AG08395 (cell line): ENCODE measurements at regions not wholly inside any gene's neighbourhood (a gene's known extent, or its start where the extent isn't known, plus 50 kb on each side); places are given as distances from the start of the nearest gene placed in this dataset.
A peak's percentile ranks its signal among the peaks of the same experiment; 100 is the strongest.

Experiments used
- DNase-seq: peaks from one replicate; pipeline ENCODE4 v3.0.0; 2012; ENCODE audit warnings: mixed read lengths, low spot score

DNA sequence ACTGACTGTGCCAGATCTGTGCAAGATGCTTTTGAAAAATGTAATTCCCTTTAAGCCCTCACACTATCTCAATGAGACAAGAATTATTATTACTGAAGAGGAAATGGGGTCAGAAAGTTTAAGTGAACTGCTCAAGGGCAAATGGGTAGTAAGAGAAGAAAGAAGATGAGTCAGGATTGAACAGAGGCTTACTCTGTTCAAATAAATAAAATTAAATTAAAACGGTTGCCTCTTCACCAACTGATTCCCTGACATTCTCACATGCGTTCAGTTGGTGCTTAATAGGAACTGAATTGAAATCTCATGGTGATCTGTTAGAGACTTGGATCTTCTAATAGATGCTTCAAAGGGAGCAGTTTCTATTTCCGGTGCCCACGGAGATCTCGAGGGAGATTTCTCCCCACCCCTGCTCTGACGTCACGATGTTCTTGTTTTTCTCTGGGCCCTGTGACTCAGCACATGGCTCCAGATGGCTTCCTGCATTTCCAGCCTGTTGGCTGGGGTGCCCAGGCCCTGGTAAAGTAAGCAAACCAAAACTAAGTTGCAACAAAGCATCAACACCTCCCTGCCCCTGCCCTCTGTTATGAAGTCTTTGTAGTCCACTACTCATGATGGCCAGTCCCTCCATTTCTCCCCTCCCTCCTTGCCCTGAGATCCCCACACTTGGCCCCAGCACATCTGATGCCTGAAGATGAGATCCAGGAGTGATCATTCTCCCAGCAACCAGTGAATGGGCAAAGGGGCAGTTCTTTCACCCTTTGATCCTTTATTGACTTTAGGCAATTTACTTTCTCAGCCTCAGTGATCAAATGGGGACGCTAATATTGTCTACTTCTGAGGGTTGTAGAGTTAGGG is 106.1 kb upstream of the CPEB4 start:
- DNase-seq = peak; percentile 90

GRCh38 chr5:173782671-173783101 is 105.5 kb upstream of the CPEB4 start:
- no peak for DNase-seq

DNA sequence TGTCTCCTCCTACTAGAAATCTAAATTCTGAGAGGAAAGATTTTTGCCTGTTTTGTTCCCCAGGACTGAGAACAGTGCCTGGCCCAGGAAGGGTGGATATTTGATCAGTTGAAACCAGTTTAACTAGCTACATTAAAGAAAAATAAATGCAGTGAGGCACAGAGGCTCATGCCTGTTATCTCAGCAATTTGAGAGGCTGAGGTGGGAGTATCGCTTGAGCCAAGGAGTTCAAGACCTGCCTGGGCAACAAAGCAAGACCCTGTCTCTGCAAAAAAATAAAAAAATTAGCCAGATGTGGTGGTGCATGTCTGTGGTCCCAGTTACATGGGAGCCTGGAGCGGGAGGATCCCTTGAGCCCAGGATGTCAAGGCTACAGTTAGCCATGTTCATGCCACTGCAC is 104.8 kb upstream of the CPEB4 start:
- DNase-seq = no peak

DNA sequence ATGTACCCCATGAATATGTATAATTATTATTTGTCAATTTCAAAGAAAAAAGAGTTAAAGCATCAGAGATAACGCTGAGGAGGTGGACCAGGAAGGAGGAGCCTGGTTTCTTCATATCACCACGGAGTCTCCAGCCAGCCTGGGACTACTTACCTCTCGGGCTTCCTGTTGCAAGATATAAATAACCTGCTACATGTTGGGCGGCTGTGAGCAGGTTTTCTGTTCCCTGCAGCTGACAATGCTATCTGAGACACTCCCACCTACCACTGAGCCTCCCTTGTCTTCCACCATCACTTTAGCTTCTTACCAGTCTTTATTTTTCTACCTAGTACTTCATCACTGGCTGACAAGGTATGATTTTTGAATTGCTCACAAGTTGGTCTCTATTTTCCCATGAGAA is 102.7 kb upstream of the CPEB4 start:
- no peak for DNase-seq

DNA sequence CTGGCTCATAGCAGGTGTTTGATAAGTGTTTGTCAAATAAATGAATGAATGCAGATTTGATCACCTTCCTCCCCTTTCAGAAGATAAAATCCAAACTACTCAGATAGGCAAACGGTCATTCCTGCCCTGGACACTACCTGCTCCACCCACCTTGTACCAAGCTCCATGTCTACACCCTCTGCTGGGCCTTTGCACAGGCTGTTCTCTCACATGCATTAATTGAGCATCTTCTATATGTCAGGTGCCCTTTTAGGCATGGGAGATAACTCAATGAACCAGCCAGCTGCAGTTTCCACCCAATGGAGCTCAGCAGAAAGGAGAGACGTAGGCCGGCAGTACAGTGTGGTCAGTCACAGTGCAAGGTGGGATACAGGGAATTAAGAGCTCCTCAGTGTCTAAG is 102.3 kb upstream of the CPEB4 start:
- no peak for DNase-seq

- no peak for DNase-seq
Observed at GRCh38 chr5:173786286-173787187, 101.6 kb upstream of the CPEB4 start.

- DNase-seq = peak; percentile 55
Observed at GRCh38 chr5:173789031-173789920, 98.9 kb upstream of the CPEB4 start.

GRCh38 chr5:173790177-173790719 is 97.9 kb upstream of the CPEB4 start:
- no peak for DNase-seq

DNA sequence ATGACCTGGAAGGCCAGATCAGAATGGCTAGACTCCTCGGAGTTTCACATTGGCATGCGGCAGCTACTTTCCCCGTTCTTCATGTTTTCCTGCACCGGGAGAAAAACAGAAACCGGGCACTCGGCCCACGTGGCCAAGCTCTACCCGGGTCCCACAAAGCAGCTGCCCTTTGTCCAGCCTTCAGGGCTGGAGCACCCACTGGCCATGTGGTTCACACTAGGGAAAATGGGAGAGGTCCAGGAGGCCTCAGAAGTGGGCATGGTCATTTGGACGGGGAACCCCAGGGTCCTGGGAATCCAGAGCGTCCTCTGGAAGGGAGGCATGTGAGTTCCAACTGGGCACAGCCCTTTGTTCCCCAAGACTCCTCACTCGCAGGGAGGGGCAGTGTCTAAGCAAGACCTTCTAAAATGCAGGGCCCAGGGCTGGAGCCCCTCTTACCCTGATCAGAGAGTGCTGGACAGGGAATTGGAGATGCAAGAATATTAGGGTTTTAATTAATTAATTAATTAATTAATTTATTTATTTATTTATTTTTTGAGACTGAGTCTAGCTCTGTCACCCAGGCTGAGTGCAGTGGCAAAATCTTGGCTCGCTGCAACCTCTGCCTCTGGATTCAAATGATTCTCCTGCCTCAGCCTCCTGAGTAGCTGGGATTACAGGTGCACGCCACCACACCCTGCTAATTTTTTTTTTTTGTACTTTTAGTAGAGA is 97.2 kb upstream of the CPEB4 start:
- DNase-seq = no peak

DNA sequence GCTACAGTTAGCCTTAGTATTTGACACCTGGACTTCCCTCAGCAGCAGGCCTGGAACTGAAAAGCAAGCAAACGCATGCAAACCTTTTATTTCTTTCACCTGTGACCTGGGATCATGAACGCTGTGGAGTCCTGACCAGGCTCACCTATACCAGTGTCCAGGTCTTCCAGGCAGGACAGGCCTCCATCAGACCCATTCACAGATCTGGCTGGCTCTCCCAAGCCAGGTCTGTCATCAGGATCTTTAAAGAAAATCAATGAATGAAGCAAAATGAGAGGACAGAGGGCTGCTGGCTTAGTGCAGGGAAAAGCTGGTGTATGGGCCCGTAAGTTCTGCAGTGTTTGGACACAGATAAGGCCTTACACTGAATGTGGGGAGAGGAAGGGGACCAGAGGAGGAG is 96.3 kb upstream of the CPEB4 start:
- no peak for DNase-seq

GRCh38 chr5:173792781-173793547 is 95.2 kb upstream of the CPEB4 start:
- DNase-seq = no peak

DNA sequence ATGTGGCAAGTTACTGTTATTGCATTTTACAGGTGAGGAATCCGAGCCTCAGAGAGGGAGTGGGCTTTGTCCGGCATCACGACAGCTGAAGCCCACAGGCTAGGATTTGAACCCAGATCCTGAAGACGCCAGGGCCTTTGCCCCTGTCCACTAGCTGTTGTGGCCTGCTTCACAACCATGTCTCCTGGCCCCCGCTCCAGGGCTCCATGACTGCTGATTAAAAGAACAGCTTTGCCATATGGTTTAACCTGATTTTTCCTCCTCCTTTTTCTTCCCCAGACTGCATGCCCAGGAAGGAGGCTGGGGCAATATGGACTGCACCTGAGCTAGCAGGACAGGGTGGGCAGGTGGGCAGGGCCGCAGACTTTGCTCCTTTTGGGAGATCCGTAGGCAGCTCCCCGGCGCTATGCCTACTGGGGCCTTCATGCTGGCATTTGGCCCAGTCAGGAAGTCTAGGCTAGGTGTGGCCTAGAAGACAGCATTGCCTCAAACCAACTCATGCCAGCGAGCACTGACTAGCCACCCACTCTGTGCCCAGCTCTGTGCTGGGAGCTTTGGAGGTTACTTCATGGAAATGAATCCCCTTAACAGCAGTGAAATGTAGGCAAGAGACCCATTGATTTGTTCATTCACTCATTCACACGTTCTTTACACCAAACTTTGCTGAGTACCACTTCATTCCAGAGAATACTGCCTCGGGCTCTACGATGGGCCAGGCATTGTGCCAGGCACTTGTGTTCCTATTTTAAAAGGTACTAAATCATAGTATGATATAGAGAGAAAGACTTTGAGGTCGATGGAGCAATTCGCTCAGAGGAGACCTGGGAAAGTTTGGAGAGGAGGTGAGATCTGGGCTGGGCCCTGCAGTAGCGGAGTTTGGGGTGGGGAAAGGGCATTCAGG is 94.3 kb upstream of the CPEB4 start:
- DNase-seq = no peak

GRCh38 chr5:173794901-173795416 is 93.2 kb upstream of the CPEB4 start:
- DNase-seq = no peak

DNA sequence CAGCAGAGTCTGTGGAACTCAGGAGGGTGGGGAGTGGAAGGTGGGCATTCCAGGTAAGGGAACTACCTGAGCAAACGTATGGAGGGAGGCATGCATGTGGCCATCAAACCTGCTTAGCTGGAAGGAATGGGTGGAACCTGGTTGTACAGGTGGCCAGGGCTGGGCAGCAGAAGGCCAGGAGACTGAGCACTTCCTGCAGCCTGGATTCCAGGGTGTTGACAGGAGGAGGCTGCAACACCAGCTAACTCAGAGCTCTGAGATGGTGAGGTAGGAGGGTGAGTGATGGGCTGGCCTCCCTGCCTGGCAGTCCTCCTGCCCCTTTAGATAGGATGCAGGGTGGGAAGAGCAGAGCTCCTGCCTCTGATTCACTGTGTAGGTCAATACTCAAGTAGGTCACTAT is 92.5 kb upstream of the CPEB4 start:
- no peak for DNase-seq

GRCh38 chr5:173796721-173797495 is 91.2 kb upstream of the CPEB4 start:
- no peak for DNase-seq

DNA sequence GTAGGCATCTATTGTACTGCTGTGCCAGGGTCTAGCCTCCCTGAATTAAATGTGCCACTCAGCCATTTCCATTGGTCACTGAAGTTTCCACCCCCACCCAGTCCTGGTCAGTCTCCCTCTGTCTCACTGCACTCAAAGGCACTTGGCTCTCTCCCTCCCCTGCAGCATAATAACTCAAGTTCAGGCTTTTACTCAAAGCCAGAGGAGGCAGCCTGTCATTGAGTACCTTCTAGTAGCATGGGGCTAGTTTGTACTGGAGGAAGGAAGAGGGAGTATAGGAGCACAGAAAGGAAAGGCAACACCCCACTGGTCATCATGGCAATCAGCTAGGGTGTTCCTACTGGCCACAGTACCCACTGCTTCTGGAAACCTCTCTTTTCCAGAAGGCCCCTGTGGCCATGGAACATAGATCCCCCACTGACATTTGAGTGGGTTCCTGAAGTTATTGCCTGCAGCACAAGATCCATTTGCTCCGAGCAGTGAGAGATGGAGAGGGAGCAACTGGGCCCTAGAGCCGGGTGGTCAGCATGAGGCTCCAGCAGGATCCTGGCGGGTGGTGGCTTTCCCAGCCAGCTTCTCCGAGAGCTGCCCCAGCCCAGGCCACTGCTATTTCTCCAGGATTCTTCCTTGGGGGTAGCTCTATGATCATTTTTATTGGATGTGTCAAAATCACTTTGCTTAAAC is 89.9 kb upstream of the CPEB4 start:
- DNase-seq = no peak

DNA sequence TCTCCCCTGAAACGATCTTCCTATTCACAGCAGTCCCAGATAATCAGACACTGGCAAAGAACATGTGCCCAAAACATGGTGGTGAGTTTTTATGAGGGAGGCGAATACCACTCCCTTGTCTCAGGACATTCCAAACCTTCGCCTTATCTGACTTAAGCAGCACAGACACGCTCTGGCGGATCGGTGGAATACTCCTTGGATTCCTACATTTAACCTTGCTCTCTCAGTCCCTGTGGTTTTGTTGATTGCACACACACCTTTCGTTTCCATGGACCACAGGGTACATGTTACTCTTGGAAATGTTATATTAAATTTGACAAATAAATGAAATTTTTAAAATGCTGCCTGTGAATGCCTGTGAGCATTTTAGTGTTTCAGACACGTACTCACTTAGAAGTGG is 87.8 kb upstream of the CPEB4 start:
- DNase-seq = no peak

DNA sequence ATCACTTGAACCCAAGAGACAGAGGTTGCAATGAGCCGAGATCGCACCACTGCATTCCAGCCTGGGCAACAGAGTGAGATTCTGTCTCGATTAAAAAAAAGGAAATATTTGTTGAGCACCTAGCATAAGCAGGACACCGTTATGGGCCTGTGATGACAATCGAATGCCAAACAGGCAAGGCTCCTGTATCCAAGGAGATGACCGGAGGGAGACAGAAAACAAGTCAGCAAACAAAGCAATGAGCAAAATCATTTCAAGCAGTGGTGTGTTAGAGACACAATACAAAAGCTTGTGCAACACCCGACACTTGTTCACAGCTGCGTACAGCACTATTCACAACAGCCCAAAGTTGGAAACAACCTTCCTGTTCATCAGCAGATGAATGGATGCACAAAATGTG is 87.1 kb upstream of the CPEB4 start:
- no peak for DNase-seq
